ENCODE measurements at regions not wholly inside any gene's neighbourhood (a gene's known extent, or its start where the extent isn't known, plus 50 kb on each side); places are given as distances from the start of the nearest gene placed in this dataset.
A peak's percentile ranks its signal among the peaks of the same experiment; 100 is the strongest.

DNA sequence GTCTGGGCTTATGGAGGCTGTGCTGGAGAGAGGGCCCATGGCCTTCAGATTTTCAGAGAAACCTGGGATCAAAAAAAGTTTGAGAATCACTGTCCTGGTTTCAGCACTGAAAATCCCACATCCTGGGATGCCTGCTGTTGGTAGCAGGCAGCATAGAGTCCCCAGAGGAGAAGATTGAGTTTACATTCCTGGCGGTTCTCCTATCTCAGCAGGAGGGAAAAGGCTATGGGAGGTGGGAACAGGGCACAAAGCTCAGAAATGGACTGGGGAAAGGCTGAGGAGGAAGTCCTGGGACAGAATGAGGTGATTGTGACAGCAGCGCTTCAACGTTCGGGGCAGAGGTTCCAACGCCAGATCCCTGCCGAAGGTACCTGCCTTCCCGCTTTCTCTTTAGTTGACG is 103.4 kb downstream of the ETS2 start:
- no peak overlapping the region for H3K4me3 ChIP-seq (ENCODE audit: low read depth, poor library complexity, severe bottlenecking)
- intact Hi-C loops (cut with DNase I; ENCODE audit: low total_unique reads), result no loop called here
- WGBS, 2 donors, result 84 to 94% methylated on average over 8 of the region's 8 CpGs
- no peak for DNase-seq (ENCODE audit: low spot score in 2 of 2)
- TF ChIP-seq CTCF (IDR thresholded peaks at IDR 0.05) (no peak), POLR2A (IDR thresholded peaks at IDR 0.05) (no peak)

- no peak for TF ChIP-seq CTCF (IDR thresholded peaks at IDR 0.05)
- TF ChIP-seq POLR2A (IDR thresholded peaks at IDR 0.05), result no peak
- intact Hi-C loops (cut with DNase I; ENCODE audit: low total_unique reads), result no loop called here
- H3K4me3 ChIP-seq (ENCODE audit: low read depth, poor library complexity, severe bottlenecking), result no peak overlapping the region
- 43 to 69% methylated on average over 4 of the region's 4 CpGs for WGBS, 2 donors
- DNase-seq (ENCODE audit: low spot score in 2 of 2), result no peak
Measured at GRCh38 chr21:38908537-38908936, 102.8 kb downstream of the ETS2 start.

- 77 to 93% methylated on average over 8 of the region's 8 CpGs for WGBS, 2 donors
- TF ChIP-seq POLR2A (IDR thresholded peaks at IDR 0.05), result no peak
- intact Hi-C loops (cut with DNase I; ENCODE audit: low total_unique reads), result no loop called here
- DNase-seq (ENCODE audit: low spot score in 2 of 2), result no peak
- H3K4me3 ChIP-seq (ENCODE audit: low read depth, poor library complexity, severe bottlenecking), result no peak overlapping the region
Measured at GRCh38 chr21:38905752-38906151, 100.0 kb downstream of the ETS2 start.

DNA sequence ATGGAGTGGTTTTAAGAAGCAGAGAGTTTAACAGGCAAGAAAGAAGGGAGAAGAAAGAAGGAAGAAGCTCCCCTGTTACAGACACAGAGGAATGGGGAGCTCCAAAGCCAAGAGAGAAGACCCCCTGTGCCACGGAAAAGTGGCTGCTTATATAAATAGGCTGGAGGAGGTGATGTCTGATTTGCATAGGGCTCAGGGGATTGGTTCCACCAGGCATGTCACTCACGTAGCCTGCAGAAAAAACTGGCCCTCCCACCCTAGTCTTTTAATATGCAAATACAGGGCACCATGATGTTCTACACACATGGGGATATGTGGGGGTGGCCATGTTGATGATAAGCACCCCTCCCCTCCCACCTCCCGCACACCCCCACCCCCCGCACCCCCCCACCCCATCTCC is 99.6 kb downstream of the ETS2 start:
- DNase-seq (ENCODE audit: low spot score in 2 of 2), result no peak
- no peak overlapping the region for H3K4me3 ChIP-seq (ENCODE audit: low read depth, poor library complexity, severe bottlenecking)
- 80 to 92% methylated on average over 4 of the region's 4 CpGs for WGBS, 2 donors
- intact Hi-C loops (cut with DNase I; ENCODE audit: low total_unique reads), result no loop called here
- no peak for TF ChIP-seq POLR2A (IDR thresholded peaks at IDR 0.05)
- no peak for TF ChIP-seq CTCF (IDR thresholded peaks at IDR 0.05)

DNA sequence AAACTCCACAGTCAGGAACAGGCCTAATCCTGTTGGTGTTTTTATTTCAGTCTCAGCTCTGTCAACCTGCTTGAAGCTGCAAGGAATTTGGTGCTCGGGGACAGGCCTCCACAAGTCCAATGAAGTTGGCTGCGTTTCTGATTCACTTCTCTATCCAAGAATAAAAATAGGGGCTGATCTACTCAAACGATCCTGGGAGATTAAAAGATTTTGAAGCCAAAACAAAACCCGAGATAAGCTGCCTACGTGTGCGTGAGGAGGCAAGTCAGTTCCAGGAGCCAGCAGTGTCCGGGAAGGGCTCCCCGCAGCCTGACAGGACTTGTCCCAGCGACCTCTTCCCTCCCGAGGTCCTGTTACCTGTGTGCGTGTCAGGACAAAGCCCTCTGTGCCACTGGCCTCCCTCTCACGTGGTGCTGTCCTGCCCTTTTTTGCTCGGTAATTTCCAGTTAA is 98.0 kb downstream of the ETS2 start:
- WGBS, 2 donors, result 44 to 49% methylated on average over 13 of the region's 13 CpGs
- no peak overlapping the region for H3K4me3 ChIP-seq (ENCODE audit: low read depth, poor library complexity, severe bottlenecking)
- intact Hi-C loops (cut with DNase I; ENCODE audit: low total_unique reads), result no loop called here
- DNase-seq (ENCODE audit: low spot score in 2 of 2), result peak; percentile 79 to 87
- TF ChIP-seq POLR2A (IDR thresholded peaks at IDR 0.05) (no peak), CTCF (IDR thresholded peaks at IDR 0.05) (no peak)

GRCh38 chr21:38902608-38903445 is 97.1 kb downstream of the ETS2 start:
- TF ChIP-seq POLR2A (IDR thresholded peaks at IDR 0.05) (no peak), CTCF (IDR thresholded peaks at IDR 0.05) (no peak)
- no peak overlapping the region for H3K4me3 ChIP-seq (ENCODE audit: low read depth, poor library complexity, severe bottlenecking)
- peak in 1 of 2 donors; percentile 64 for DNase-seq (ENCODE audit: low spot score in 2 of 2)
- intact Hi-C loops (cut with DNase I; ENCODE audit: low total_unique reads), result no loop called here
- WGBS, 2 donors, result 67 to 71% methylated on average over 9 of the region's 9 CpGs

Measured in lower leg skin (tissue), 4 donors.